Left renal pelvis (tissue), 4 donors: ENCODE measurements at regions not wholly inside any gene's neighbourhood (a gene's known extent, or its start where the extent isn't known, plus 50 kb on each side); places are given as distances from the start of the nearest gene placed in this dataset.

Source experiments
- DNase-seq, 4 donors: peaks; one replicate each; pipeline ENCODE4 v3.0.0-alpha.2; 2013; ENCODE audit warnings: low read depth in 4 of 4, low spot score in 3 of 4

- no peak for DNase-seq
Measured at GRCh38 chr20:6942266-6942665, 174.8 kb downstream of the BMP2 start.

GRCh38 chr20:6944292-6944691 is 176.8 kb downstream of the BMP2 start:
- DNase-seq, result no peak

- DNase-seq, result no peak
Measured at GRCh38 chr20:6953611-6954010, 186.1 kb downstream of the BMP2 start.

- DNase-seq, result no peak
Measured at GRCh38 chr20:6954219-6954618, 186.7 kb downstream of the BMP2 start.

- DNase-seq, result no peak
Measured at GRCh38 chr20:6956056-6956455, 188.6 kb downstream of the BMP2 start.

- DNase-seq, result no peak
Measured at GRCh38 chr20:6956574-6956973, 189.1 kb downstream of the BMP2 start.

- DNase-seq, result no peak
Measured at GRCh38 chr20:6959900-6960312, 192.4 kb downstream of the BMP2 start.

- DNase-seq, result no peak
Measured at GRCh38 chr20:6966721-6967120, 199.2 kb downstream of the BMP2 start.

- DNase-seq, result no peak
Measured at GRCh38 chr20:6974838-6975237, 207.4 kb downstream of the BMP2 start.

GRCh38 chr20:6975311-6975710 is 207.8 kb downstream of the BMP2 start:
- DNase-seq, result no peak

- DNase-seq, result no peak
Measured at GRCh38 chr20:6976106-6976900, 208.8 kb downstream of the BMP2 start.

- no peak for DNase-seq
Measured at GRCh38 chr20:6979621-6980020, 212.1 kb downstream of the BMP2 start.

- no peak for DNase-seq
Measured at GRCh38 chr20:6993011-6993410, 225.5 kb downstream of the BMP2 start.

- DNase-seq, result no peak
Measured at GRCh38 chr20:6993511-6993910, 226.0 kb downstream of the BMP2 start.

GRCh38 chr20:6994452-6994851 is 227.0 kb downstream of the BMP2 start:
- DNase-seq, result no peak

GRCh38 chr20:6998909-6999308 is 231.4 kb downstream of the BMP2 start:
- no peak for DNase-seq

GRCh38 chr20:6999381-6999780 is 231.9 kb downstream of the BMP2 start:
- no peak for DNase-seq

GRCh38 chr20:7003598-7003997 is 236.1 kb downstream of the BMP2 start:
- no peak for DNase-seq

- DNase-seq, result no peak
Measured at GRCh38 chr20:7004801-7005200, 237.3 kb downstream of the BMP2 start.

GRCh38 chr20:7010527-7010926 is 243.0 kb downstream of the BMP2 start:
- DNase-seq, result no peak

- DNase-seq, result no peak
Measured at GRCh38 chr20:7015257-7015656, 247.8 kb downstream of the BMP2 start.

GRCh38 chr20:7022597-7022996 is 255.1 kb downstream of the BMP2 start:
- DNase-seq, result no peak

GRCh38 chr20:7025635-7026034 is 258.1 kb downstream of the BMP2 start:
- DNase-seq, result no peak
